ENCODE measurements at regions not wholly inside any gene's neighbourhood (a gene's known extent, or its start where the extent isn't known, plus 50 kb on each side); places are given as distances from the start of the nearest gene placed in this dataset.

DNA sequence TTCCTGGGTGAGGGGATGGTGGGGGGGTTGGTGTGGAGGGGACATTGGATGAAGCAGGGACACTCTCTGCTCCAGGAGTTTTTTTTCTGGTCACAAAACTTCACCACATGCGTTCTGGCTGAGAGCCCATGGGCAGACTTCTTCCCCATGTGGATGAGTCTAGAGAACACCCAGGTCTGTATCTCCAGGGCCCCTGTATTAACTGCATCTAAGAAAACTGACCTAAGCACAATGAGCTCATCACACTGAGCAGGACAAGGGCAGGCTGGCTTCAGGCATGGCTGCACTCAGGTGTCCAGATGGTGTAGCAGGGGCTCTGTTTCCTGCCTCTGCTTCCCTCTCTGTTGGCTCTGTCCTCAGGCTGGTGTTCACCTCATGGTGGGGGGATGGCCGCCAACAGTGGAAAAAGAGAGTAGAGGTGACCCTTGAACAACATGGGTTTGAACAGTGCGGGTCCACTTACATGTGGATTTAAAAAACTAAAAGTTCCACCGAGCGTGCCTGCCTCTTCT, 85.3 kb upstream of the STC2 start:
- TF ChIP-seq, protein P1, sequence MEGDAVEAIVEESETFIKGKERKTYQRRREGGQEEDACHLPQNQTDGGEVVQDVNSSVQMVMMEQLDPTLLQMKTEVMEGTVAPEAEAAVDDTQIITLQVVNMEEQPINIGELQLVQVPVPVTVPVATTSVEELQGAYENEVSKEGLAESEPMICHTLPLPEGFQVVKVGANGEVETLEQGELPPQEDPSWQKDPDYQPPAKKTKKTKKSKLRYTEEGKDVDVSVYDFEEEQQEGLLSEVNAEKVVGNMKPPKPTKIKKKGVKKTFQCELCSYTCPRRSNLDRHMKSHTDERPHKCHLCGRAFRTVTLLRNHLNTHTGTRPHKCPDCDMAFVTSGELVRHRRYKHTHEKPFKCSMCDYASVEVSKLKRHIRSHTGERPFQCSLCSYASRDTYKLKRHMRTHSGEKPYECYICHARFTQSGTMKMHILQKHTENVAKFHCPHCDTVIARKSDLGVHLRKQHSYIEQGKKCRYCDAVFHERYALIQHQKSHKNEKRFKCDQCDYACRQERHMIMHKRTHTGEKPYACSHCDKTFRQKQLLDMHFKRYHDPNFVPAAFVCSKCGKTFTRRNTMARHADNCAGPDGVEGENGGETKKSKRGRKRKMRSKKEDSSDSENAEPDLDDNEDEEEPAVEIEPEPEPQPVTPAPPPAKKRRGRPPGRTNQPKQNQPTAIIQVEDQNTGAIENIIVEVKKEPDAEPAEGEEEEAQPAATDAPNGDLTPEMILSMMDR (conservative IDR thresholded peaks at IDR 0.05), result no peak
- no peak for TF ChIP-seq ZFX (IDR thresholded peaks at IDR 0.05)

Data from C4-2B (cell line).